Lower lobe of right lung (tissue), 2 donors: ENCODE measurements at regions not wholly inside any gene's neighbourhood (a gene's known extent, or its start where the extent isn't known, plus 50 kb on each side); places are given as distances from the start of the nearest gene placed in this dataset.

ENCODE experiments used
- ATAC-seq, 2 donors: fragments of 200-7000 bp; cut with Tn5 transposase; one replicate each; pipeline ENCODE4 v1.9.1; 2020 to 2022; ENCODE audit warnings: mild to moderate bottlenecking in 2 of 2, moderate library complexity in 2 of 2
- DNase-seq: peaks from one replicate; pipeline ENCODE4 v3.0.0-alpha.2; 2020
- H3K27ac ChIP-seq: fragments of 200-600 bp; one replicate; pipeline ENCODE4 v1.8.0; 2022
- H3K27me3 ChIP-seq: fragments of 200-600 bp; one replicate; pipeline ENCODE4 v1.8.0; 2022; ENCODE audit warnings: low read depth
- H3K36me3 ChIP-seq: fragments of 200-600 bp; one replicate; pipeline ENCODE4 v1.8.0; 2022; ENCODE audit warnings: mild to moderate bottlenecking
- H3K4me1 ChIP-seq: fragments of 200-600 bp; one replicate; pipeline ENCODE4 v1.8.0; 2022
- H3K4me3 ChIP-seq: fragments of 200-600 bp; one replicate; pipeline ENCODE4 v1.8.0; 2022; ENCODE audit warnings: mild to moderate bottlenecking
- H3K9me3 ChIP-seq: fragments of 200-600 bp; one replicate; pipeline ENCODE4 v1.8.0; 2022
- CTCF ChIP-seq: fragments of 200-600 bp; IDR thresholded peaks from one replicate; pipeline ENCODE4 v1.8.0; 2022; ENCODE audit warnings: antibody characterized with exemption, mild to moderate bottlenecking
- intact Hi-C: fragments of 100-400 bp; cut with DNase I; formaldehyde crosslinking; loops from one replicate; pipeline ENCODE4 v1.11.0; 2022
- donor health status: DM: no; HTN: yes; CAD: no; lungs with severe emphysema.

DNA sequence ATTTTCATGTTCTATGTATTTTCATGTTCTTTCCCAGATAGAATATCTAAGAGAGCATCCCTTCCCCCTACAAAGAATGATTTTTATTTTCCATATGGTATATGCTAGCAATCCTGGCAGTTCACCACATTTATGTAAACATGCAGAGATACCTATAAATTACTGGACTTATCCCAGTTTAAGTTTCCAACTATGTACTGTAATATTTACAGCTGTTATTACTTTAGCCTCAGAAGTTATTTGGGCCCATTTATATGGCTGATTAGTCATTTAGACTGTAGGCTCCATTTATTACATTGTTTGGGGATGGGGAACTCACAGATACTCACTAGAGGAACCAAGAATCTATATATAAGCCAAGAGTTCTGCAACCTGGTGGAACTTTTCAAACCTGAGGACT lies 84.8 kb upstream of the WARS2 start:
- intact Hi-C loops: no loop called here

GRCh38 chr1:119225831-119226230 lies 85.4 kb upstream of the WARS2 start:
- no peak overlapping the region for H3K27ac ChIP-seq
- no peaks in the 10 kb centered on the region for H3K27me3 ChIP-seq
- H3K4me1 ChIP-seq: no peaks in the 10 kb centered on the region
- no peak for TF ChIP-seq CTCF
- DNase-seq: no peak
- no peak for ATAC-seq
- H3K4me3 ChIP-seq: no peak overlapping the region
- intact Hi-C loops: no loop called here
- H3K9me3 ChIP-seq: no peaks in the 10 kb centered on the region
- H3K36me3 ChIP-seq: no peaks in the 10 kb centered on the region

More for the DNA sequence above, 84.8 kb upstream of the WARS2 start:
- no peak overlapping the region for H3K4me3 ChIP-seq
- no peak for TF ChIP-seq CTCF
- no peaks in the 10 kb centered on the region for H3K36me3 ChIP-seq
- no peaks in the 10 kb centered on the region for H3K27me3 ChIP-seq
- no peak overlapping the region for H3K27ac ChIP-seq
- ATAC-seq: no peak
- no peaks in the 10 kb centered on the region for H3K4me1 ChIP-seq
- no peak for DNase-seq
- no peaks in the 10 kb centered on the region for H3K9me3 ChIP-seq

DNA sequence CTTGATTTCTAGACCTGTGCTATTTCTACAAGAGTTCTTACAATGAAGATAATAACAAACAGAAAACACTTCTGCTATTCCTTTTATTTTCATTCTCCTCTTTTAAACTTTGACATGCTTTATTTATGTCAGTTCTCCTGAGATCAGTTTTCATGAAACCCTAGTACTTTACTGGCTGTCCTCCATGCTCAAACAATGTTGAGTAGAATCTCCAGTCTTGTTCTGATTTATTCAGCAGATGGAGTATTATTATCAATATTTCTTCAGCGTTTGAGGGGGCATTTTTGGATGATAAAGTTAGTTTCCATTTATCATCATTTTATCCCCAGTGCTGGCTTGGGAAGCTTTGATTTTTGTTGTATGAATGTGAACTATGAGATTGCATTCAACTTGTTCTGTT lies 85.9 kb upstream of the WARS2 start:
- Histone ChIP-seq H3K27ac (no peak overlapping the region), H3K4me1 (no peaks in the 10 kb centered on the region), H3K27me3 (no peaks in the 10 kb centered on the region), H3K9me3 (no peaks in the 10 kb centered on the region), H3K36me3 (no peaks in the 10 kb centered on the region), H3K4me3 (no peak overlapping the region)
- intact Hi-C loops: no loop called here
- DNase-seq (no peak), ATAC-seq (no peak)
- TF ChIP-seq CTCF: no peak

GRCh38 chr1:119226913-119227312 lies 86.5 kb upstream of the WARS2 start:
- TF ChIP-seq CTCF: no peak
- Histone ChIP-seq H3K36me3 (no peaks in the 10 kb centered on the region), H3K4me1 (no peaks in the 10 kb centered on the region), H3K27me3 (no peaks in the 10 kb centered on the region), H3K9me3 (no peaks in the 10 kb centered on the region), H3K4me3 (no peak overlapping the region), H3K27ac (no peak overlapping the region)
- intact Hi-C loops: no loop called here
- no peak for ATAC-seq
- DNase-seq: no peak

DNA sequence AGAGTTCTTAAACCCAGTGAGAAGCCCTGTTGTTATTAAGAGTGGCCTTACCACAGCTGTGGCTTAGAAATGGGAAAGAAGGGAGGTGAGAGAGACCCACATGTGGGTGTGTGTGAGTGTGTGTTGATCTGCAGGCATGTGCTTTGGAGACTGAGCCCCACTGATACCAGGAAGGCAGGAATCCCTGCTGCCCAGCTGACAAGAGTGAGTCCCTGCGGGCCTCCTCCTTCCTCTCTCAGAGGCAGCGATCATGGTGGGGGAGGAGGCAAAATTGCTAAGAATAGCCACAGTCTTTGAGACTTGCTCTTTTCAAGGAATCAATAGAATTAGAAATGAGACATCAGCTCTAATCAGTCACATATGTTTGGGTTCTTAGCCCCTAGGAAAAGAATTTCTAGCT lies 87.0 kb upstream of the WARS2 start:
- DNase-seq (no peak), ATAC-seq (no peak)
- intact Hi-C loops: no loop called here
- Histone ChIP-seq H3K27me3 (no peaks in the 10 kb centered on the region), H3K36me3 (no peaks in the 10 kb centered on the region), H3K4me1 (no peaks in the 10 kb centered on the region), H3K27ac (no peak overlapping the region), H3K9me3 (no peaks in the 10 kb centered on the region), H3K4me3 (no peak overlapping the region)
- no peak for TF ChIP-seq CTCF
